Gastroesophageal sphincter (tissue), 3 donors: ENCODE measurements at regions not wholly inside any gene's neighbourhood (a gene's known extent, or its start where the extent isn't known, plus 50 kb on each side); places are given as distances from the start of the nearest gene placed in this dataset.

Experiments
- CTCF ChIP-seq, 4 experiments: fragments of 200-600 bp in 2 of 4; fragments of 450-650 bp in 2 of 4; sonication (generic) in 1 of 4; IDR thresholded peaks; one replicate each; pipeline ENCODE4 v1.5.1; 2017 to 2019; ENCODE audit warnings: antibody characterized with exemption in 4 of 4, mild to moderate bottlenecking in 2 of 4, moderate library complexity in 2 of 4
- EP300 ChIP-seq: sonication (generic); formaldehyde crosslinking; IDR thresholded peaks from one replicate; pipeline ENCODE4 v1.6.1; 2017; ENCODE audit warnings: antibody characterized with exemption, mild to moderate bottlenecking

- TF ChIP-seq CTCF (IDR thresholded peaks at IDR 0.05) (no peak), EP300 (no peak)
Observed at GRCh38 chr5:74575741-74576538, 64.6 kb downstream of the ENC1 start.
